ENCODE measurements at regions not wholly inside any gene's neighbourhood (a gene's known extent, or its start where the extent isn't known, plus 50 kb on each side); places are given as distances from the start of the nearest gene placed in this dataset.

GRCh38 chr21:28590676-28591075 is 402.0 kb downstream of the LTN1 start:
- intact Hi-C loops (cut with micrococcal nuclease) (no loop called here), dilution Hi-C loops (cut with MboI; ENCODE audit: extremely low pct_ligation_motif_present, low sequenced_read_pairs) (no loop called here)
- Histone ChIP-seq H3K4me1 (ENCODE audit: control insufficient read depth, extremely low read depth, insufficient read depth, low read length) (no peaks in the 10 kb centered on the region), H3K27ac (ENCODE audit: insufficient read depth, low read depth, low read length) (no peak overlapping the region), H3K9ac (replicated peaks; ENCODE audit: extremely low read depth, insufficient read depth, low read length) (no peak overlapping the region), H2AFZ (ENCODE audit: low read depth, low read length) (no peak overlapping the region), H3K4me3 (replicated peaks in 1 of 3; ENCODE audit: insufficient read depth in 1 of 3, low read depth in 1 of 3, low read length in 3 of 3) (no peak overlapping the region), H3K79me2 (ENCODE audit: control insufficient read depth, insufficient read depth, low read length) (no peaks in the 10 kb centered on the region), H3K9me3 (replicated peaks; ENCODE audit: control insufficient read depth, insufficient read depth, low read length) (no peaks in the 10 kb centered on the region), H3K9me1 (replicated peaks; ENCODE audit: control insufficient read depth, extremely low read depth, insufficient read depth, low read length) (no peaks in the 10 kb centered on the region), H4K20me1 (replicated peaks; ENCODE audit: control insufficient read depth, extremely low read depth, insufficient read depth, low read length) (no peaks in the 10 kb centered on the region), H3K36me3 (ENCODE audit: control insufficient read depth in 2 of 2, extremely low read depth in 1 of 2, insufficient read depth in 2 of 2, low read length in 2 of 2) (no peaks in the 10 kb centered on the region), H3K4me2 (ENCODE audit: insufficient read depth, low read length) (no peak overlapping the region), H3K27me3 (ENCODE audit: control insufficient read depth in 2 of 2, insufficient read depth in 2 of 2, low read length in 2 of 2) (no peaks in the 10 kb centered on the region)
- no TSS peak for BruUV-seq (replicated peaks)
- ChIA-PET CTCF (interaction anchor here (2.0 kb wide), 1 partner anchor 73 kb away, joined by 5 read pairs; no protein-coding TSS in a partner anchor), POLR2A (no interaction called here)
- FAIRE-seq (no peak), DNase-seq (ENCODE audit: low read depth, low spot score) (no peak)
- no peak for TF ChIP-seq POLR2A (IDR thresholded peaks at IDR 0.05; ENCODE audit: low read depth, low read length)
- no peak for TF ChIP-seq MYC (IDR thresholded peaks at IDR 0.05; ENCODE audit: low read depth, low read length)
- no peak for TF ChIP-seq MAX (IDR thresholded peaks at IDR 0.05; ENCODE audit: insufficient read depth, insufficient read length)
- no peak for TF ChIP-seq FOS (IDR thresholded peaks at IDR 0.05; ENCODE audit: borderline replicate concordance, insufficient read depth, low read length)
- no peak for TF ChIP-seq POLR2AphosphoS5 (IDR thresholded peaks at IDR 0.05; ENCODE audit: insufficient read depth, low read depth, low read length)
- TF ChIP-seq GATA2 (IDR thresholded peaks at IDR 0.05; ENCODE audit: insufficient read depth, insufficient read length, low read depth, low read length), result no peak
- no peak for TF ChIP-seq EZH2 (IDR thresholded peaks at IDR 0.05; ENCODE audit: borderline replicate concordance, low read depth, low read length, severe bottlenecking)
- TF ChIP-seq JUN (IDR thresholded peaks at IDR 0.05; ENCODE audit: borderline replicate concordance, insufficient read depth, insufficient read length, low read depth), result no peak
- TF ChIP-seq CTCF (IDR thresholded peaks at IDR 0.05; ENCODE audit: extremely low read depth in 1 of 2, insufficient read depth in 1 of 2, low read depth in 1 of 2, low read length in 2 of 2), result no peak
